Hematopoietic multipotent progenitor cell treated with erythropoietin and hydrocortisone succinate and interleukin-3 and kit ligand, for 6 days (in vitro differentiated cells): ENCODE measurements at regions not wholly inside any gene's neighbourhood (a gene's known extent, or its start where the extent isn't known, plus 50 kb on each side); places are given as distances from the start of the nearest gene placed in this dataset.
A peak's percentile ranks its signal among the peaks of the same experiment; 100 is the strongest.

Experiments
- DNase-seq: peaks from one replicate; pipeline ENCODE4 v3.0.0-alpha.2; 2015

DNA sequence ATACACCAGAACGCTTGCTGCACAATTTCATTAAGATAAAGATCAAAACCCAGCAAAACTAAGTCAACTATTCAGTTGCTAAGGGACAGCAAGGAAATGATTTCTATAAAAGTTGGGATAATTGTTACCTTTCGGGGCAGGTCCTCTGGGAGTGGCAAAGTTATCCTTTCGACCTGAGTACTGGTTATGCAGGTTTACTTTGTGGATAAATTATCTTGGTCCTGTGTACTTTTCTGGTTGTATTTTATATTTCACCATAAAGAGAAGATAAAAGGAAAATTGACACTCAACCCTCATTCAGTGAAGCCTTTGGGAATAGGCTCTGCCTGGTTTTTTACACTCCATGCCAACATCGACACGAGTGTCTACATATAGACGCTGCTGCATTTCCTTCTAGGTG lies 146.5 kb downstream of the SYK start:
- DNase-seq, result no peak

DNA sequence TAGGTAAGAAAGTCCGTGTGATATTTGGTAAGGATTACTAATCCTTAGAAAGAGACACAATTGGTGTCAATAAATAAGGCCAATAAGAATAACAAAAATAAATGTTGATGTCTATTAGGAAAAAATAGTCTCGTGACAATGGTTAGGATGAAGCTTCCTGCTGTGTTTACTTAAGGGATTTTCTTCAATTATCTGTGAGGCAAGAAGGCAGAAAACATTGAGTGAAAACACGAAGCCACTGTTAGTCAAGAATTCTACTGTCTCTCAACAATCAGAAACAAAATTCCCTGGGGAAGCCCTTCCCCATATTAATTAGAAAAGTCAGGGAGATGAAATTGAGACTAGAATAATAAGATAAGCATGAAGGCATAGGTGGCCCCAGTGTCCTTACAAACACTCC lies 149.0 kb downstream of the SYK start:
- DNase-seq, result no peak

DNA sequence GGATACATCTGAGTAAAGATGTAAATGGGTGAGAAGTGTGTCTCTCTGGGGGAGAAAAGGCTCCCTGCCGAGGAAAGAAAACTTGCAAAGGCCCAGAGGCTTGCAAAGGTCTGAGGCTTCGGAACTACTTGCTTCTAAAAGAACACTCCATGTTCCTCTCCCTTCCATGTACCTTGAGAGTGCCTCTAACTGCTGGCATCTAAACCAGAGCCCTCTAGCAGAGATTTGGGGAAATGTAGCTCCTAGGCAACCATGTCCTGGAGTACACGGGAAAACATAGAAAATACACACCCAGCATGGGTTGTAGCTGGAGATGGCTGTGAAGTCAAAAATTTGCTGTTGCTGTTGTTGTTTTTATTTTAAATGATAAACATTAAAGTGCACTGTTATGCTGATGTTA lies 151.6 kb downstream of the SYK start:
- DNase-seq, result no peak

DNA sequence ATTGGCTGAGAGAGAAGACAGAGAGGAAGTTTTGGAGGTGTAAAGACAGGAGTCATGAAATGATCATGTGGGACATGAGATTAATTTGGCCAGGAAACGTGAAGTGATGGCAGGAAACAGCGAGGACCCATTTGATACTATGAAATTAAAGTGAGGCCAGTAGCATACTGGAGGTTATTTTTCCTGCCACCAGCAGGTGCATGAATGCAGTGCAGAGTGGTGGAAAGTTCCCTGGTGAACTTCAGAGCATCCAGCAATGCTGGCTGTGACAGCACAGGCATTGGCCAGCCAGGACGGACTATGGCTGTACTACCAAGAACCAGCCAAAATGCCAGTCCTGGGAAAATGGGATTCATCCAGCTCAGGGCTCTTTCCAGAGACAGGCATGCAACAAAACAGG lies 152.2 kb downstream of the SYK start:
- no peak for DNase-seq

DNA sequence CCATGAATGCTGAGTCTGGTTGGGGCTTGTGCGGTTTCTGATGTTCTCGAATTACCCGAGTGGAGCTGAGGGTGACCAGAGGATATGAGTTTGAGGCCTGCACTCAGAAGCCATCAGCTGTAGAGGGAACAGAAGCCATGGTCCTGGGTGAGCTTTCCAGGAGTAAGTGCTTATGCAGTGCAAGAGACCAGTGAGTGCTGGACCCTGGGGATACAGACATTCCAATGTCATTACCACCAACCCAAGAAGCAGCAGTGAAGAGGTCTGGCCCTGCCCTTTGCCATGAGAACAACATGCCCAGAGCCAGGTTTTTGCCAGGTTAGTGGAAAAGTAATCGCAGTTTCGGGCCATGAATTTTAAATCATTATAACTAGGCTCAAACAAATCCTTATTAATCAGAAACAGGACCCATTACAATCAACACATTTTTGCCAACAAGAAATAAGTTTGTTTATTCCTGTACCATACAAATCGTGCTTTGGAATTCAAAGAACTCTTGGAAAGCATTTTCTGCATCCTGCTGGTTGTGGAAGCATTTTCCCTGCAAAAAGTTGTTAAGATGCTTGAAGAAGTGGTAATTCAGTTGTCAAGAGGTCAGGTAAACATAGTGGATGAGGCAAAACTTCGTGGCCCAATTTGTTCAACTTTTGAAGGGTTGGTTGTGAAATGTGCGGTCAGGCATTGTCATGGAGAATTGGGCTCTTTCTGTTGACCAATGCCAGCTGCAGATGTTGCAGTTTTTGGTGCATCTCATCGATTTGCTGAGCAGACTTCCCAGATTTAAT lies 154.6 kb downstream of the SYK start:
- no peak for DNase-seq

DNA sequence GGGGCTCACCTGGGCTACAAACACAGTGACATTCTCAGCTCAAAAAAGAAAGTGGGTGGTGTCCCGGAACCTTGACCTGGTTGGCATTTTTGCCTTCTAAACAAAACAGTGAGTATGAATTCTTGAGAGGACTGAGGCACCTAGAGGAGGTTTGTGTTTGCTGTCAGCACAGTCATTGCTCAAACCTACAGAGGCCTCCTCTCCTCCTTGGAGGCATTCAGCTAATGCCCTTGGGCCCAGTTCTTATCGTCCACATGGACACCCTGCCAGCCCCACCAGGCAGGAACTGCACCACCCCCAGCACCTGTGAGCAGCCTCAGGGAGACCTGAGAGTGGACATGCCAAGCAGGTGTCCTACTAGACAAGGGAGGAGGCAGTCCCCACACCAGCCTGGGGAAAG lies 156.7 kb downstream of the SYK start:
- DNase-seq, result no peak

DNA sequence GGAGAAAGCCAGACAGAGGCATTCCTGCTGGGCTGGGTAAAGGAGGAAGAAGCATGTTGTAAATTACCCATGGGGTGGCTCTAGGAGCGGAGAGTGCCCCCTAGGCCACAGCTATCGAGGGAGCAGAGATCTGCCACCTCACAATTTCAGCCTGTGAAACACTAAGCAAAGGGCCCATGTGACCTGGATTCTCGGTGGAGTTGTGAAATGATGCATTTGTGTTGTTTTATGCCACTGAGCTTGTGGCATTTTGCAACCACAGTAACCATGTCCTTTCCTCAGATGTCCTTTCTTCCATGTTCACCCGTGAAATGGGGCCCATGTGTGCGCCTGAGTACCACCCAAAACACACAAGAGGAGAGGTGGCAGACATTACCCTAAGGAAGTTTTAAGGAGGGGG lies 159.3 kb downstream of the SYK start:
- no peak for DNase-seq

DNA sequence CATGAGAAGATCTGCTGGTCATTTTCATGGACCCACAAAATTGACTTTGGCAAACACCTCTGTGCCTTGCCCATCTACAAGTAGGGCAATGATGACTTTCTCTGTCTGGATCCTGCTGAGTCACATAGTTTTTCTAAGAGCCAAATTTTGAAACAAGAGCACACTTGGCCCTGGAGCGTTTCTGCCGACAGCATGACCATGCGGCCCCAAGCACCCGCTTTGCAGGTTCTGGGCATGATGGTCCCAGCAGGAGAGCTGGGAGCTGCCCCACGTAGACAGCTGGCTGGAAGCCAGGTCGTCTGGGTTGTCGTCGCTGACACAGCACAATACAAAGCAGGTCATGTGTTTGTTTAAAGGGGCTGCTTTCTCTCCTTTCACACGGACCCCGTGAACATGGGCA lies 159.8 kb downstream of the SYK start:
- no peak for DNase-seq

DNA sequence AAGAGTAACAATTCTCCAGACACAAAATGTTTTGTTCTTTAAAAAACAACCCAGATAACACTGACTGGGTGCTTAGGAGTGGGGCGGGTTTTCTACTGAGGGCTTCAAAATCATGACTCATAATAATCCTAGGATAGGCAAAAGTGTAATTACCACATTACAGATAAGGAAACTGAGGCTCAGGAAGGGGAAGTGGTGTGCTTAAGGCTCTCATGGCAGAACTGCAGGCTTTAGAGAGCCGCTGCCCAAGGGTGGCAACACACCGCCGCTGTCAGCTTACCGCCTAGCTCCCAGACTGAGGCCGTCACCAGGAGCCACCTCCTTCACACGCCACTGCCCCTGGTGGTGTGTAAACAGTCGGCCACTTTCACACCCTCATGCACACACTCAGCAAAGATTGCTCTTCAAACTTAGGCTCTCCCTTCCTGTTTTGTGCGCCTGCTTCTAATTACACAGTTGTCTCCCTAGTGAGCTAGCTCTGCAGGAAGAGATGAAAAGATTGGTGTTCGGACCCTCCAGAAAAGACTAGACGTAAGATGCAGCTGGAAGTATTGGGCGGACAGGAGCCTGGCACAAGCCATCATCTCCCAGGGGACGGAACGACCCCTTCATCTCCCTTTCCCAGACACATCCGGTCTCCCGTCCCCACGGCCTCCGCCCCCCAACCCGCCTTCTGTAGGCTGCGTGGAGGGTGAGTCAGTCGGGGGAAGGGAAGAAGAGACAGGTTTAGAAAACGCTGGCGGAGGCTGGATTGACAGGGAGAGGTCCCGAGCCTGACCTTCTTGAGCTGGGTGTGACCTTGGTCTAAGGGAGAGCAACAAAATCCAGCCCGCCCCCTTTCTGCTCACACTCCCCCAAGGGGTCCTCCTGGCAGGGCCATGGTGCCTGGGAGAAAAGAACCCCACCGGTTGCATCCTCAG lies 162.7 kb downstream of the SYK start:
- DNase-seq, result peak; percentile 36

DNA sequence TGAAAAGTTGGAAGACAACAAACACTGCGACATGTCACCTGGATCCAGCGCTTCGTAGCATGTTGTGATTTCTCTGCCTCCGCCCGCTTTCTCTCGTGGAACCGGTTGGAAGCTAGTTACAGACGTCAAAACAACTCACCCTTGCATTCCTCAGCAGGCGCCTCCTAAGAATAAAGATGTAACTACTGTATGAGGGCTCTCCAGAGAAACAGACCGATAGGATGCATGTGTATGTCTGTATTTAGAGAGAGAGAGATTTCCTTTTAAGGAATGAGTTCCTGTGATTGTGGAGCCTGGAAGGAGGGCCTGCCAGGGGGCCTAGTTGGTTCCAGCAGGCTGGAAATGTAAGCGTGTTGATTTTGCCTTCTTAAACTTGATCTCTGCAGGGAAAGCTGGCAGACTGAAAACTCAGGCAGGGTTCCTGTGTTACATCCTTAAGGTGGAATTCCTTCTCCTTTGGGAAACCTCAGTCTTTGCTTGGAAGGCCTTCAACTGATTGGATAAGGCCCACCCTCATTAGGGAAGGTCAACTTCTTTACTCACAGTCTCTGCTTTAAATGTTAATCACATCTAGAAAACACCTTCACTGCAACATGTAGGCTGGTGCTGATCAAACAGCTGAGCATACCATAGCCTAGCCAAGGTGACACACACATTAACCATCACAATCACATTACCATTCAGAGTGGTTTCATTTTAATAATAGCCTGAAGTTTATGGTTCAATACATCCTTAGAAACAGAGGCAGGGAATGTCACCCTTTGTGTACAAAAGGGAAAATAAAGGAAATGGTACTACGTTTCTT lies 163.8 kb downstream of the SYK start:
- DNase-seq, result no peak

DNA sequence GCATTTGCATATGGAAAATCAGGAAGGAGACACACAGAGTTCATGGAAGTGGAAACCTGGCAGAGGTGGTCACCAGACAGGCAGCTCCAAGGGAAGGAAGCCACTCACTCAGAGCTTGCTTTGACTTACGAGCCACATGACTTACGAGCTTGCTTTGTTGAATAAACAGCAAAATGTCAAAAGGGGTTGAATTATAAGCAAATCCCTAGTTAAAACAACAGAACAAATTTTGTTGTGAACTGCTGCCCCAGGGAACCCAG lies 164.3 kb downstream of the SYK start:
- no peak for DNase-seq

DNA sequence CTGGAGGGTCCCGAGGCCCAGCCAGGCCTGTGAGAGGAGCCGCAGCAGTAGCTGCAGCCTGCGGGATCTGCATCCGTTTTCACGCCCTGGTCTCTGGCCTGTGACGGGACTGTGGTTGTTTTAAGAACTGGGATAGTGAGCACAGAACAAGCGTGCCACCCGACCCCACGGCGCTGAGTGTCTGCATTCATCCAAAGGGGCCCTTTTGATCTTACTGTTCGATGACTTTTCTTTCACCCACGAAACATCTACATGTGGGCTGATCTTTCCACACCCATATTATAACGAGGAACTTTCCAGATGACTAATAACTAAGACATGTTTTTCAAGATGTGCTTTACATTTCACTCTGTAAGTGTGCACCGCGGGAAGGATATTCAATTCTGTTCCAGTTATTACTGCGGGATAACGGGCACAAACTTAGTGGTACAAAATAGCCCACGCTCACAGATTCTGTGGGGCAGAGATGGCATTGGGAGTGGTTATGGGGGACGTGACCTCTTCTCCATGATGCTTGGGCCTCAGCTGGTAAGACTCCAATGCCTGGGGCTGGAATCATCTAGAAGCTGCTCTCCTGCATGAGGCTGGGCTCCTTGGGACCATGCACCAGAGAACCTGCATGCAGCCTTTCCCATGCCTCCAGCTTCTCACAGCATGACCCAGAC lies 165.0 kb downstream of the SYK start:
- no peak for DNase-seq

DNA sequence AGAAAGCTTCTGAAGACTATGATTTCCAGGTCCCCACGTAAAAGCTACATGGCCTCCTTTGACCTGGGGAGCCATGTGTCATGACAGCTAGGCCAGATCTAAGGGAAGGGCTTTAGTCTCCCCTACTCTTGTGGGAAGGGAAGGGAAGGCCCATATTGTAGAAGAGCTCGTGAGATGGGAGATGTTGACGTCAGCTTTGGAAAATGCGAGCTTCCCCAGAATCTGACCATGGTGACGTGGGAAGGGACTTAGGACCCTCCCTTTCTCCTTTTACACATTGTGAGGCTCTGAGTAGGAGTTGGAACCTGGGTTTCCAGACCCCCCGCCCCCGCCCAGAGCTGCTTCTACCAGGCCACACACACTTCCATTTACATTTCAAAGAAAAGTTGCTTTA lies 165.5 kb downstream of the SYK start:
- DNase-seq, result no peak

DNA sequence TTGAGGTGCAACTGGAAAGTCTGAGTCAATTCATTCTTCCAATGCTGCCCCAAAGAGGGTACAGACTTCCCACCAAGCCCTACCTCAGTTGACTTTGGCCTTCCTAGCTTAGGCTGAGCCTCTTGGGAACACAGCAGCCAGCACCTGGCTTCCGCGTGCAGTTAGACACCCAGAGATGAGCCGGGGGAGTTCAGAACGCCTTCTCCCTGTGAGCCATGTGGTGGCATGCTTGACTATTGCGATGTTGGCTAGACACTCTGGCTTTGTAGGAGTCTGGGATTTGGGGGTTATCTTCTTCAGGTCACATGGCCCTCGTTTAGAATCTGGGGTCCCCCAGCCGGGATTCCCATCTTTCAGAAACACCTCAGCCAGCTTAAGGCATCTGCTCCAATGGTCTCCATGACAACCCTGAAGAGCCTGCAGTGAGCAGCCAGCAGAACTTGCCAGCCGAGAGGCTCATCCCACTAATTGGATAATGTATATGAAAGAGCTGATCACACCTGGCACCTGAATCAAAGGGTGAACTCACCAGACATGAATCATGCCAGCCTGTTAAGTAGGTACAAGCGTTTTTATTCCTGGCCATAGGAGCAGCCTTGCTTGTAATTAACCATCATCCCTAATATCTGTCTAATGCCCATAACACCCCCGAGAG lies 167.5 kb downstream of the SYK start:
- no peak for DNase-seq

DNA sequence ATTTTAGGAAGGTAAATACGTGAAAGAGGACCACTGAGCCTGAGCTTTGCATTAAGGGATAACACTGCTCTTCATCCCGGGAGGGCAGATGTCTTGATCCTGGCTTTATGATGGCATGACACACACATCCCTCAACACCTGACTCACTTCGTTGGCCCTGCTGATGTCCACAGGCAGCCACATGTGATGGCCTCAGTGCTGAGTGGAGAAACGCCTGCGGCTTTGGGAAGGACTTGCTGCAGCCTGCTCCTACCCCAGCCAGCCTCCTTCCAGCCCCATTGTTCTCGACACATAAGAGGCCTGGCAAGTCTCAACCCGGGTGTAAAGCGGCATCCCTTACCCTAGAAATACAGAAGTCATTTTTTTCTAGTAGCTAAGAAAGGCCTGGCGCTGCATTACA lies 169.0 kb downstream of the SYK start:
- DNase-seq, result no peak

DNA sequence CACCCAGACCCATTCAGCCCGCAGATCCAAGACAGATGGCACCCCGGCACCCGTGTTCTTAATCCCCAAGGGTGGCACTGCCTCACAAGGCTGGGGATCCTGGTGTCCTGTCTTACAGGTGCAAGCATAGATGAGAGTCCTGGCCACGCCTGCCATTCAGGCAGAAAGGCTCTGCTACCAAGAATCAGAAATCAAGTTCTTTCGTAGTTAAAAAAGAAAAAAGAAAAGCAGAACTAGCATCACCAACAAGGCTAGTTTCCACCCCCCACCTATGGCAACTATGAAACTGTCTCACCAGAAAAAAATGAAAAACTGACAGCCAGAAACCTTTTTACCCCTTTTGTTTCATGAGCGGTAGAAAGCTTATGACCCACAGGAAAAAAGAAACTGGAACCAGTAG lies 170.4 kb downstream of the SYK start:
- no peak for DNase-seq

DNA sequence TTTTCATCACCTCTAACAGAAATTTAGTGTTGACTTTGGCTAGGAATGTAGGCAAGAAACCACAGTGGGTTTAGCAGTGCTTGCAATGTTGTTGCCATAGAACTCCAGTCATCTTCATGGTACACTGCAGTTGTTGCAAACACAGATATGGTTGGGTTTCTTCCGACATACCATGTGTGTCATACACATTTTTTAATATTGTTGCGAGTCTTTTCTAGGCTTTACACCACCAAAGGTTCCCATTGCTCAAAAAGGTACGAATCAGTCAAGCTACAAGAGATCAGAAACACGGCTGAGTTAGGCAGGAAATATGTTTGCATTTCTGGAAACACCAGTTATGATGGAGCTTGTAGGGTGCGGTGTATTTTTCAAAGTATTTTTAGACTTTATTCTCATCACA lies 172.4 kb downstream of the SYK start:
- no peak for DNase-seq

DNA sequence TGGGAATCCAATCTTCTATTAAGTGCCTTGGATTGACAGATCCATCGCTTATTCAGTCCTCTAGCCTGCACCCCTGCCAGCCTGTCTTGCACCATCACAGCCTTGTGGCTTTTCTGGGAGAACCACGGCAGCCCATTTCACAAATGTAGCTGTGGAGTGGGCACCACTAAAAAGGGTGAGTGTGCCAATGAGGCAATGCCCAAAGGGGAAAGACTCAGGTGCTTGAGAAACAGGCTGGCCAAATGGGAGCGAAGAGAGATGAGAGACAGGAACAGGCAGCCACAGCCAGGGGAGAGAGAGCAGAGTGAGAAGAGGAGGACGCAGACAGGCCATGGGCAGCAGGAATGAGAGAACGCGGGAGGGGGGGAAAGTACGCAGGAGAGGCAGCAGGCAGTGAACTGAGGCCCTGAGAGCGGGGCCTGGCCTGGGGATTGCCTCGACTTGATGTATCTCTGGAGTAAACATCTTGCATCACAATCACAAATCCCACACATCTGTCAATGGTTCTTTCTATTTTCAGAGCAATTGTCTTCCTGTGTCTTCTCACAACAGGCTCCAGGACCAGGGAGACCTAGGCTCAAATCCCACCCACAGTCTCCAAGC lies 173.1 kb downstream of the SYK start:
- DNase-seq, result no peak

DNA sequence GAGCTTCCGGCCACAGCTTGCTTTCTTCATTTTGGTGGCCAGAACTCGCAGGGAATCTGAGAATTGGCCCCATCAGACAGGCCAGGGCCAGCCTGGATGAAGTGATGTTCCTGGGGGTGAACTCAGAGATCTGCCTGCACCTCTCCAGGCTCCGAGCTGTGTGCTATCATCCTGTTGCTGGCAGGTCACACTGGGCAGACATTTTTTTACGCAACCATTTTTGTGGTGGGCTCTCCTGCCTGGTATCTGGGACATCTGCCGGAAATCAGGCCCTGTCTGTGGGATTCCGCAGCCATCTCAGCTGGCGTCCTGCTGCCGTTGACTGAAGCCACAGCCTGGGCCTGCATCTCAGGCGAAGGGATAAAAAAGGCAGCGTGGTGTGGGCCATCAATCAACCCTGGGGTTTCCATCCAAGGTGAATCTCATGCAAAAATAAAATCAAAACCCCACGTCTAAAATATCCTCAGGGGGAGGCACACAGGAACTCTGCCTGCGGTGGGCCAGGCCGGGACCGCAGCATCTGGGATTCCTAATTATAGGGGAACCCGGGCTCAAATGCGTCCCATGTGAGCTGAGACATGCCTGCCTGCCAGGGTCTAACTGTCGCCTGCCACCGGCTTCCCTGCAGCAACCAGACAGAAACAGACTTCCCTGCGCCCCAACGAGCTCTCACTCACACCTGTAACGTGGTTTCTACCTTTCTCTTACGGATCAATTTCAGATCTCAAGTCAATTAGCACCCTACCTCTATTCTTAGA lies 174.3 kb downstream of the SYK start:
- DNase-seq, result peak; percentile 5

DNA sequence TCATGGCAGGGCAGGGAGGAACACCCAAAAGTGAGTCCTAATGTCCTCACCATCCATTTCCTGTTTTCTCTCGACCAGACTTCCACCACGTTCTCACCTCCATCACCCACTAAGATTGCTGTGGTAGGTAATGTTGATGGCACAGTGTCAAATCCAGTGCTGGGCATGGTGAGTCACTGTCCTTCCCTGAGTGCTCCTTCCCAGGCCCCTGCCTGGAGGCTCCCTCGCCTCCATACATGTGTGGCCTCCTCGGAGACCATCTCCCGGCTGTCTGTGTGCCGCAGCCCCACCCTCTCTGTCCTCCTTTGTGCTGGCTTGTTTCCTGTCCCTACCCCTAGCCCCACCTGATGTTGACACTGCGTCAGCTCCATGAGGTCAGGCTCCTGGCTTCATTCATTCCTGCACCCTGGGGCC lies 177.5 kb downstream of the SYK start:
- no peak for DNase-seq

DNA sequence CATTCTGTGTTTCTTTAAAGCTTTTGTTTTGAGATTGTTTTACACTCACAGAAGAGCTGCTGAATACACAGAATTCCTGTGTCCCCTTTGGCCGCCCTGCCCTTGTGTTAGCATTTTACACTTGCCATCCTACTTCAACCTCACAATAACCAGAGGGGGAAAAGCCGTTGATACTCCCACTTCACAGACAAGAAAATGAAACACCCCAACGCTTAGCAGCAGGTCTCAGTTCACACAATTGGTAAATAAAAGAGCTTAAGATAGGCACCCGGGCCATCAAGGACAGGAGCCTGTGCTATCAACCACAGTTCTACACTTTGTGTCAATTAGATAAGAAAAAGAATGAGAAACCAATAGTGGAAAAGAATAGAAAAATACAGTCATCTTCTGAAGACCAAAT lies 178.0 kb downstream of the SYK start:
- peak; percentile 56 for DNase-seq
